Esophagus squamous epithelium (tissue), 4 donors: ENCODE measurements at regions not wholly inside any gene's neighbourhood (a gene's known extent, or its start where the extent isn't known, plus 50 kb on each side); places are given as distances from the start of the nearest gene placed in this dataset.

ENCODE experiments used
- POLR2A ChIP-seq, 4 donors: fragments of 450-650 bp; IDR thresholded peaks; one replicate each; pipeline ENCODE4 v1.6.1; 2017; ENCODE audit warnings: antibody characterized with exemption in 4 of 4, mild to moderate bottlenecking in 4 of 4, moderate library complexity in 3 of 4
- TF ChIP-seq, protein P1 (sequence below), 6 experiments: fragments of 450-650 bp in 4 of 6; fragments of 200-600 bp in 2 of 6; sonication (generic) in 2 of 6; IDR thresholded peaks; one replicate each; pipeline ENCODE4 v1.5.1; 2016 to 2019; ENCODE audit warnings: antibody characterized with exemption in 6 of 6, mild to moderate bottlenecking in 4 of 6, moderate library complexity in 4 of 6

- TF ChIP-seq, protein P1, sequence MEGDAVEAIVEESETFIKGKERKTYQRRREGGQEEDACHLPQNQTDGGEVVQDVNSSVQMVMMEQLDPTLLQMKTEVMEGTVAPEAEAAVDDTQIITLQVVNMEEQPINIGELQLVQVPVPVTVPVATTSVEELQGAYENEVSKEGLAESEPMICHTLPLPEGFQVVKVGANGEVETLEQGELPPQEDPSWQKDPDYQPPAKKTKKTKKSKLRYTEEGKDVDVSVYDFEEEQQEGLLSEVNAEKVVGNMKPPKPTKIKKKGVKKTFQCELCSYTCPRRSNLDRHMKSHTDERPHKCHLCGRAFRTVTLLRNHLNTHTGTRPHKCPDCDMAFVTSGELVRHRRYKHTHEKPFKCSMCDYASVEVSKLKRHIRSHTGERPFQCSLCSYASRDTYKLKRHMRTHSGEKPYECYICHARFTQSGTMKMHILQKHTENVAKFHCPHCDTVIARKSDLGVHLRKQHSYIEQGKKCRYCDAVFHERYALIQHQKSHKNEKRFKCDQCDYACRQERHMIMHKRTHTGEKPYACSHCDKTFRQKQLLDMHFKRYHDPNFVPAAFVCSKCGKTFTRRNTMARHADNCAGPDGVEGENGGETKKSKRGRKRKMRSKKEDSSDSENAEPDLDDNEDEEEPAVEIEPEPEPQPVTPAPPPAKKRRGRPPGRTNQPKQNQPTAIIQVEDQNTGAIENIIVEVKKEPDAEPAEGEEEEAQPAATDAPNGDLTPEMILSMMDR (IDR thresholded peaks at IDR 0.05): no peak
- TF ChIP-seq POLR2A (IDR thresholded peaks at IDR 0.05): no peak
Observed at GRCh38 chr3:72269475-72269874, 484.5 kb upstream of the PROK2 start.
